ENCODE measurements at regions not wholly inside any gene's neighbourhood (a gene's known extent, or its start where the extent isn't known, plus 50 kb on each side); places are given as distances from the start of the nearest gene placed in this dataset.

GRCh38 chr4:43242606-43243005 lies 350.1 kb downstream of the GRXCR1 start:
- FAIRE-seq = no peak
- Histone ChIP-seq H2AFZ (ENCODE audit: control insufficient read depth, low read length) (no peak overlapping the region), H3K9me1 (ENCODE audit: control insufficient read depth, extremely low read depth, insufficient read depth, low read length) (no peaks in the 10 kb centered on the region), H3K9me3 (ENCODE audit: control insufficient read depth, low read depth, low read length) (no peaks in the 10 kb centered on the region), H3K4me1 (ENCODE audit: control insufficient read depth, extremely low read depth, insufficient read depth, low read length) (no peaks in the 10 kb centered on the region), H3K4me2 (ENCODE audit: control insufficient read depth, extremely low read depth, insufficient read depth, low read depth, low read length) (no peak overlapping the region), H3K79me2 (ENCODE audit: control insufficient read depth, insufficient read depth, low read length) (no peaks in the 10 kb centered on the region), H3K27ac (ENCODE audit: control insufficient read depth, insufficient read depth, low read length) (no peak overlapping the region), H3K9ac (ENCODE audit: control insufficient read depth, extremely low read depth, insufficient read depth, low read length) (no peak overlapping the region), H4K20me1 (ENCODE audit: control insufficient read depth, extremely low read depth, insufficient read depth, low read length) (no peaks in the 10 kb centered on the region), H3K4me3 (ENCODE audit: control insufficient read depth in 2 of 3, extremely low read depth in 1 of 3, insufficient read depth in 2 of 3, low read depth in 1 of 3, low read length in 3 of 3) (no peak overlapping the region), H3K36me3 (ENCODE audit: control insufficient read depth in 2 of 2, extremely low read depth in 1 of 2, insufficient read depth in 2 of 2, low read length in 2 of 2) (no peaks in the 10 kb centered on the region), H3K27me3 (ENCODE audit: control insufficient read depth, extremely low read depth, insufficient read depth, low read length) (no peaks in the 10 kb centered on the region)
- no peak for DNase-seq (ENCODE audit: low read depth, low spot score)
- dilution Hi-C loops (cut with MboI; ENCODE audit: extremely low pct_ligation_motif_present, low sequenced_read_pairs) = no loop called here
- TF ChIP-seq CTCF (optimal IDR thresholded peaks at IDR 0.05 in 1 of 3, IDR thresholded peaks at IDR 0.05 in 1 of 3, conservative IDR thresholded peaks at IDR 0.05 in 1 of 3; ENCODE audit: extremely low read depth in 1 of 3, insufficient read depth in 2 of 3, low read length in 3 of 3) = no peak
- no peak for TF ChIP-seq EZH2 (IDR thresholded peaks at IDR 0.05; ENCODE audit: low read length)

GRCh38 chr4:43243433-43244116 lies 351.1 kb downstream of the GRXCR1 start:
- Histone ChIP-seq H2AFZ (ENCODE audit: control insufficient read depth, low read length) (no peak overlapping the region), H3K79me2 (ENCODE audit: control insufficient read depth, insufficient read depth, low read length) (no peaks in the 10 kb centered on the region), H3K9me1 (ENCODE audit: control insufficient read depth, extremely low read depth, insufficient read depth, low read length) (no peaks in the 10 kb centered on the region), H3K9me3 (ENCODE audit: control insufficient read depth, low read depth, low read length) (no peaks in the 10 kb centered on the region), H3K27ac (ENCODE audit: control insufficient read depth, insufficient read depth, low read length) (no peak overlapping the region), H4K20me1 (ENCODE audit: control insufficient read depth, extremely low read depth, insufficient read depth, low read length) (no peaks in the 10 kb centered on the region), H3K4me3 (ENCODE audit: control insufficient read depth in 2 of 3, extremely low read depth in 1 of 3, insufficient read depth in 2 of 3, low read depth in 1 of 3, low read length in 3 of 3) (no peak overlapping the region), H3K36me3 (ENCODE audit: control insufficient read depth in 2 of 2, extremely low read depth in 1 of 2, insufficient read depth in 2 of 2, low read length in 2 of 2) (no peaks in the 10 kb centered on the region), H3K9ac (ENCODE audit: control insufficient read depth, extremely low read depth, insufficient read depth, low read length) (no peak overlapping the region), H3K27me3 (ENCODE audit: control insufficient read depth, extremely low read depth, insufficient read depth, low read length) (no peaks in the 10 kb centered on the region), H3K4me2 (ENCODE audit: control insufficient read depth, extremely low read depth, insufficient read depth, low read depth, low read length) (no peak overlapping the region), H3K4me1 (ENCODE audit: control insufficient read depth, extremely low read depth, insufficient read depth, low read length) (no peaks in the 10 kb centered on the region)
- no peak for TF ChIP-seq EZH2 (IDR thresholded peaks at IDR 0.05; ENCODE audit: low read length)
- no peak for TF ChIP-seq CTCF (optimal IDR thresholded peaks at IDR 0.05 in 1 of 3, IDR thresholded peaks at IDR 0.05 in 1 of 3, conservative IDR thresholded peaks at IDR 0.05 in 1 of 3; ENCODE audit: extremely low read depth in 1 of 3, insufficient read depth in 2 of 3, low read length in 3 of 3)
- dilution Hi-C loops (cut with MboI; ENCODE audit: extremely low pct_ligation_motif_present, low sequenced_read_pairs) = no loop called here
- no peak for FAIRE-seq
- DNase-seq (ENCODE audit: low read depth, low spot score) = no peak

Data from keratinocyte (primary cell).